ENCODE measurements at regions not wholly inside any gene's neighbourhood (a gene's known extent, or its start where the extent isn't known, plus 50 kb on each side); places are given as distances from the start of the nearest gene placed in this dataset.
"Not testable (repeated sequence)": the region's sequence is repeated elsewhere in the genome, so short reads cannot be mapped to it uniquely, and the experiment has no call there.

GRCh38 chr3:66931699-66932098 is 66.4 kb upstream of the KBTBD8 start:
- Histone ChIP-seq H3K27ac (ENCODE audit: low read length) (no peak overlapping the region), H3K4me3 (ENCODE audit: low read length) (no peak overlapping the region), H3K4me1 (ENCODE audit: insufficient read depth, low read length) (peaks cover 48% of the 10 kb centered on the region), H3K9me3 (ENCODE audit: insufficient read depth, low read depth, low read length) (no peaks in the 10 kb centered on the region), H3K27me3 (ENCODE audit: insufficient read depth, low read length) (no peaks in the 10 kb centered on the region), H3K36me3 (ENCODE audit: insufficient read depth, low read depth, low read length) (no peaks in the 10 kb centered on the region), H3K9ac (ENCODE audit: low read depth, low read length) (peak overlapping the region; percentile 20; the same call in 1 of the 2 replicates)

- Histone ChIP-seq H3K4me3 (ENCODE audit: low read length) (peak overlapping the region; percentile 53; the same call in 1 of the 2 replicates), H3K4me1 (ENCODE audit: insufficient read depth, low read length) (peaks cover 48% of the 10 kb centered on the region), H3K9ac (ENCODE audit: low read depth, low read length) (peak overlapping the region; percentile 52; the same call in 1 of the 2 replicates), H3K36me3 (ENCODE audit: insufficient read depth, low read depth, low read length) (no peaks in the 10 kb centered on the region), H3K9me3 (ENCODE audit: insufficient read depth, low read depth, low read length) (no peaks in the 10 kb centered on the region), H3K27ac (ENCODE audit: low read length) (peak overlapping the region; percentile 43), H3K27me3 (ENCODE audit: insufficient read depth, low read length) (no peaks in the 10 kb centered on the region)
Observed at GRCh38 chr3:66933233-66933632, 64.9 kb upstream of the KBTBD8 start.

DNA sequence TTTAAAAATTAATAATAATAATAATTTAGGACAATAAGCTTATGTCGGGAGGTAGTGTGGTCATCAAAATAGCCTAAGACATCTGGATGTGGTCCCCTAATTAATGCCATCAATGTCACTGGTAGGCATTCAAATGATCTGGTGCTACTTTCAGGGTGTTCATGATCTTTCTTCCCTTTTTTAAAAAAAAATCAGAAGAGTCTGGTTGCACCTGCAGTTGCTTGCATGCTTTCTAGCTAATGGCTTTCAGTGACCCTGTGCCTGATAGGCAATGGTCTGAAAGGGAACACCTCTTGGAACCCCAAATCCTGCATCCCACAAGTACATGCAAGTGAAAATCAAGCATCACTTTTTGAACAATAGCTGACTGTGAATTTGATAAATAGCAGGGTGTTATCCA is 64.1 kb upstream of the KBTBD8 start:
- no peaks in the 10 kb centered on the region for H3K9me3 ChIP-seq (ENCODE audit: insufficient read depth, low read depth, low read length)
- H3K4me3 ChIP-seq (ENCODE audit: low read length) = no peak overlapping the region
- H3K36me3 ChIP-seq (ENCODE audit: insufficient read depth, low read depth, low read length) = no peaks in the 10 kb centered on the region
- no peak overlapping the region for H3K27ac ChIP-seq (ENCODE audit: low read length)
- no peak overlapping the region for H3K9ac ChIP-seq (ENCODE audit: low read depth, low read length)
- no peaks in the 10 kb centered on the region for H3K27me3 ChIP-seq (ENCODE audit: insufficient read depth, low read length)
- peaks cover 52% of the 10 kb centered on the region for H3K4me1 ChIP-seq (ENCODE audit: insufficient read depth, low read length)

- H3K4me1 ChIP-seq (ENCODE audit: insufficient read depth, low read length) = peaks cover 49% of the 10 kb centered on the region
- no peaks in the 10 kb centered on the region for H3K27me3 ChIP-seq (ENCODE audit: insufficient read depth, low read length)
- H3K27ac ChIP-seq (ENCODE audit: low read length) = no peak overlapping the region
- no peaks in the 10 kb centered on the region for H3K9me3 ChIP-seq (ENCODE audit: insufficient read depth, low read depth, low read length)
- no peak overlapping the region for H3K4me3 ChIP-seq (ENCODE audit: low read length)
- no peak overlapping the region for H3K9ac ChIP-seq (ENCODE audit: low read depth, low read length)
- no peaks in the 10 kb centered on the region for H3K36me3 ChIP-seq (ENCODE audit: insufficient read depth, low read depth, low read length)
Observed at GRCh38 chr3:66934725-66935124, 63.4 kb upstream of the KBTBD8 start.

- not testable (repeated sequence) for H3K9me3 ChIP-seq (ENCODE audit: insufficient read depth, low read depth, low read length); H3K36me3 ChIP-seq (ENCODE audit: insufficient read depth, low read depth, low read length); H3K4me3 ChIP-seq (ENCODE audit: low read length); H3K9ac ChIP-seq (ENCODE audit: low read depth, low read length); H3K27ac ChIP-seq (ENCODE audit: low read length); H3K27me3 ChIP-seq (ENCODE audit: insufficient read depth, low read length)
- peaks cover 27% of the 10 kb centered on the region for H3K4me1 ChIP-seq (ENCODE audit: insufficient read depth, low read length)
Observed at GRCh38 chr3:66937041-66937440, 61.1 kb upstream of the KBTBD8 start.

- Histone ChIP-seq H3K36me3 (ENCODE audit: insufficient read depth, low read depth, low read length) (no peaks in the 10 kb centered on the region), H3K9ac (ENCODE audit: low read depth, low read length) (no peak overlapping the region), H3K27me3 (ENCODE audit: insufficient read depth, low read length) (no peaks in the 10 kb centered on the region), H3K9me3 (ENCODE audit: insufficient read depth, low read depth, low read length) (no peaks in the 10 kb centered on the region), H3K4me3 (ENCODE audit: low read length) (no peak overlapping the region), H3K27ac (ENCODE audit: low read length) (no peak overlapping the region), H3K4me1 (ENCODE audit: insufficient read depth, low read length) (peaks cover 16% of the 10 kb centered on the region)
Observed at GRCh38 chr3:66938338-66938963, 59.7 kb upstream of the KBTBD8 start.

DNA sequence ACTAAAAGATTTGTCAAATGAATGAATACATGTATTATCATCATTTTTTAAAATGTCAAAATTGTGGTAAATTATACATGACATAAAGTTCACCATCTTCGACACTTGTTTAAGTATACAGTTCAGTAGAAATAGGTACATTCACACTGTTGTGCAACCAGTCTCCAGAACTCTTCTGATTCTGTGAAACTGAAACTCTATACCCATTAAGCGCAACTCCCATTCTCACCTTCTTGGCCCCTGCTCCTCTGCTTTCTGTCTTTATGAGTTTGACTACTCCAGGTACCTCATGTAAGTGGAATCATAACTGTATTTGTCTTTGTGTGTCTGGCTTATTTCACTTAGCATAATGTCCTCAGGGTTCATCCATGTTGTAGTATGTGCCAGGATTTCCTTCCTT is 50.1 kb upstream of the KBTBD8 start:
- Histone ChIP-seq H3K4me3 (ENCODE audit: low read length) (no peak overlapping the region), H3K9ac (ENCODE audit: low read depth, low read length) (no peak overlapping the region), H3K4me1 (ENCODE audit: insufficient read depth, low read length) (no peaks in the 10 kb centered on the region), H3K27me3 (ENCODE audit: insufficient read depth, low read length) (no peaks in the 10 kb centered on the region), H3K9me3 (ENCODE audit: insufficient read depth, low read depth, low read length) (no peaks in the 10 kb centered on the region; the same call in 1 of the 2 replicates), H3K27ac (ENCODE audit: low read length) (no peak overlapping the region), H3K36me3 (ENCODE audit: insufficient read depth, low read depth, low read length) (no peaks in the 10 kb centered on the region)

All from iPS-20b (cell line).